NCI-H2196 (cell line): ENCODE measurements at regions not wholly inside any gene's neighbourhood (a gene's known extent, or its start where the extent isn't known, plus 50 kb on each side); places are given as distances from the start of the nearest gene placed in this dataset.

Source experiments
- DNase-seq: peaks from one replicate; lab custom pipeline; 2025; ENCODE audit not compliant: unreplicated experiment; lab: John Stamatoyannopoulos, UW

DNA sequence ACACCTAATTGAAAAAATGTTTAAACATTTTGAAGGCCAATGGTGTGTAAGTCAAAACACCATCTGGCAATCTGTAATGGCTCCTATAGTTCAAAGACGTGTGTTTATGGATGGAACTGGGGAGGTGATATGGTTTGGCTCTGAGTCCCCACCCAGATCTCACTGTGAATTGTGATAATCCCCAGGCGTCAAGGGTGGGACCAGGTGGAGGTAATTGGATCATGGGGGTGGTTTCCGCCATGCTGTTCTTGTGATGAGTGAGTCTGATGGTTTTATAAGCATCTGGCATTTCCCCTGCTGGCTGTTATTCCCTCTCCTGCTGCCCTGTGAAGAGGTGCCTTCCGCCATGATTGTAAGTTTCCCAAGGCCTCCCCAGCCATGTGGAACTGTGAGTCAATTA is 52.2 kb downstream of the ADRA2C start:
- no peak for DNase-seq

DNA sequence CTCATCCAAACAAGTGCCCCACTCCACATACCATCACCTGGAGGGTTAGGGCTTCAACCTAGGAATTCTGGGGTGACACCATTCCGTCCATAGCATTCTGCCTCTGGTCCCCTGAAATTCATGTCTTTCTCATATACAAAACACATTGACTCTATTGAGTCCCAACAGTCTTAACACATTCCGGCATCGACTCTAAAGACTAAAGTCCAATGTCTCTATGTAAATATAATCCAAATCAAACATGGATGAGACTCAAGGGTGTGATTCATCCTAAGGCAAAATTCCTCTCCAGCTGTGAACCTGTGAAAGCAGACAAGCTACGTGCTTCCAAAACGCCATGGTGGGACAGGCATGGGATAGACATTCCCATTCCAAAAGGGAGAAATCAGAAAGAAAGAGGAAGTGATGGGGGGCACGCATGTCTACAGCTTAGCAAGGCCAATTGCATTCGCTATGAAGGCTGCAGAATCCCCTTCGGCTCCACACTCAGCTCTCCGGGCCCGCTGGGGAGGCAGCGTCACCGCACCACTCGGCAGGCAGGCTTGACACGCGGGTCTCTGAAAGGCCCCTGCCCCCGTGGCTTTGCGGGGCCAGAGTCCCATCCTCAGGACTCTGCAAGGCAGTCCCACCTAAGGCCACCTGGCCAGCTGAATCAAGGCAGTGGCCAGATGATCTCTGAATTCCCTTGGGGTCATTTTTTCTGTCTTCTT is 53.2 kb downstream of the ADRA2C start:
- DNase-seq: no peak

GRCh38 chr4:3820016-3820805 is 54.0 kb downstream of the ADRA2C start:
- no peak for DNase-seq

- DNase-seq: no peak
Observed at GRCh38 chr4:3820806-3821579, 54.8 kb downstream of the ADRA2C start.

DNA sequence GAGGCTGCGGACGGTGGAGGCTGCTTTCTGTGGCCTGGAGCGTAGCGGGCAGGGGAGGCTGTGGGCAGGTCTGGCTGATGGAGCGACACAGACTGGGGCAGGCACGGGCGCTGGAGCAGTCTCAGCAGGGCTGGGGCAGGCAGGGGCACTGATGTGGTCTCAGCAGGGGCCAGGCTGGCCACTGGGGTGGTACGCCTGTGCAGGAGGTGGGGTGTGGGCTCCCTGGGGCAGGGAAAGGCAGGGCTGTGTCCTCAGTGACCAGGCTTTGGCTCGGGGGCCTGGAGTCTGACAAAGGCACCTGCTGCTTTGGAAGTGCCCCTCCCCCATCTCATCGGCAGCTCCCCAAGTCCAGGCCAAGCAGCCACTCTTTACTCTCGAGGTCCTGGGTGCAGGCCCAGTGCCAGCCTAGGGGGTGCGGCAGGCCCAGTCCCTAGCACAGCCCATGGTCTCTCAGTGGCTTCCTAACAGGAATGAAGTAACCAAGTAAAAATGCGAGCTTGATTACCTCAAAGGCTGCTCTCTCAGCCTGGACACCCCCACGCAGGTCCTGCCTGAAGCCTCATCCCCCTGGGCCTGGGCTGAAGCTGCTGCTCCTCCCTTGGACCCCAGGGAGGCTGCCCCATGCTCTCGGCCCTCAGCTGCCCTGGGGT is 55.5 kb downstream of the ADRA2C start:
- no peak for DNase-seq

- DNase-seq: no peak
Observed at GRCh38 chr4:3822230-3822947, 56.2 kb downstream of the ADRA2C start.

DNA sequence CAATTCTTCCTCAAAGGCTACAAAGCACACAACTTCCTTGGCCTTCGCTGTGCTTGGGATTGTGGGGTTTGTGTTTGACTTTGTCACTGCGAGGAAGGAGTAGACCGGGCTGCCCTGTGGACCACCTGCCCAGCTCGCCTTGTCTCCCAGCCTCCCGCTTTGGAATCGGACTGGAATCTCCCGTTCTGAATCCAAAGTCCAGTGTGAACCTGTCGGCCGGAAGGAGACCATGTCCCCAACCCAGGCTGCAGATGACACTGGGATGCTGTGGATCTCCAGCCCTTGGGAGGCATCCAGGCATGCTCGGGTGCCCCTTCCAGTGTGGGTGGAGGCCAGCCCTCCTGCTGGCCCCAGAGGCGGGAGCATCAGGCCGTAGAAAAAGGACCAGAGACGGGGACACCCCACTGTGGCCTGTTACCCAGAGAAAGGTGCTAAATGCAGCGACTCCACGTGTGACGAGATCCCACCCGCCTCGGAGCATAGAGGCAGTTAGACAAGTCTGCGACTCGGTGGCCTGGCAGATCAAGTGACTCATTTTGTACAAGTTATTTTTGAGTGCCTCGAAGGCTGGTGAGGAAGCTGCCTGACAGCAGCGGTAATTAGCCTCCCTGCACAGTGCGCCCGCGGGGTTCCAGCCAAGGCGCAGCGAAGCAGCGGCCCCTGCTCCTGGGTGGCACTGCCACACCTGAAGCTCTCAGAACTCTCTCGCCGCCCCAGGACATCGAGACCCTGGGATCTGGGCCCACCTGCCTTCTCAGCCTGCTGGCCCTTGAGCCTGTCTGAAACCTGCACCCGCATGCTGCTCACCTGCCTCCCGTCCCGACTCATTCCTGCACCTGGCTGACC is 57.5 kb downstream of the ADRA2C start:
- DNase-seq: no peak

DNA sequence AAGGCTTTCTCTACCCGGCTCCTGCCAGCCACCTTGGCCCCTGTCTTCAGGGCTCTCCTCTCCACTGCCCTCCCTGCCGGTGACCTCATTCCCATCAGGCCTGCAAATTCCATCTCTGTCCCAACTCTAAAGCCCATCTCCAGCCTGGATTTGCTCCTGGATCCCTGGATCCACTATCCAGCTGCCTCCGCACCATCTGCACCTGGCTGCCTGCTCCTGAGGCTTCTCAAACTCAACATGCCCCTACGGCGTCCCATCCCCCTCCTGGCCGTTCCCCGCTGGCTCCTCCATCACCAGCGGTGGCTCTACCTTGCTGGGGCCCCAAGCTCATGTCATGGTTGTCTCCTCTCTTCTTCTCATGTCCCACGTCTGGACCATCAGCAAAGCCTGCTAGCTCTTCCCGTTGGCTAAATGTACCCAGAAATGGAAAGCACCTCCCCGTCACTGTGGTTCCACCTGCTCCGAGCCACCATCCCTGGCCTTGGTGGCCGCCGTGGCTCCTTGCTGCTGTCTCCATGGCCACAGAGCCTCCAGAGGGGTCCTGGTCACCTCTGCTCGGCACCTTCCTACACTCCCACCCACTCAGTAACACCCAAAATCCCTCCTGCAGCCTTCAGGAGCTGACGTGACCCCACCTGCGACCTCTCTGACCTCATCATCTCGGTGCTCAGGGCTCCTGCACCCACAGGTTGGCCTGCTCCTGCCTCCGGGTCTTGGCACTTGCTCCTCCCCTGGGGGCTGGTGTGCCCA is 58.5 kb downstream of the ADRA2C start:
- DNase-seq: no peak

DNA sequence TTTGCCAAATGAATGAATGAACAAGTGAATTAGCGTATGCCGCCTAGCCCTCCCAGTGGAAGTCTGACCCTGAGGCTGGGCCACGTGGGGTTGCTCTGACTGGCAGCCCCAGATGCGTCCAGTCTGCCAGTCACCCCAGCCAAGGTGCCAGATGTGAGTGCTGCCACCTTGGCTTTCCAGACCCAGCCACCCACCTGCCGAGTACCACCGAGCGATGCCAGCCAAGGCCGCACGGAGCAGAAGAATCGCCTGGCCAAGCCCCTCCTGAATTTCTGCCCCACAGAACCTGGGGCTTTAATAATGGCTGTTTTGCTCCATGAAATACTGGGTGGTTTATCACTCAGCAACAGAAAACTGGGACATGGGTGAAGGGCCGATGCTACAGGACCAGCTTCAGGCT is 59.3 kb downstream of the ADRA2C start:
- no peak for DNase-seq

GRCh38 chr4:3826247-3827172 is 60.3 kb downstream of the ADRA2C start:
- no peak for DNase-seq

DNA sequence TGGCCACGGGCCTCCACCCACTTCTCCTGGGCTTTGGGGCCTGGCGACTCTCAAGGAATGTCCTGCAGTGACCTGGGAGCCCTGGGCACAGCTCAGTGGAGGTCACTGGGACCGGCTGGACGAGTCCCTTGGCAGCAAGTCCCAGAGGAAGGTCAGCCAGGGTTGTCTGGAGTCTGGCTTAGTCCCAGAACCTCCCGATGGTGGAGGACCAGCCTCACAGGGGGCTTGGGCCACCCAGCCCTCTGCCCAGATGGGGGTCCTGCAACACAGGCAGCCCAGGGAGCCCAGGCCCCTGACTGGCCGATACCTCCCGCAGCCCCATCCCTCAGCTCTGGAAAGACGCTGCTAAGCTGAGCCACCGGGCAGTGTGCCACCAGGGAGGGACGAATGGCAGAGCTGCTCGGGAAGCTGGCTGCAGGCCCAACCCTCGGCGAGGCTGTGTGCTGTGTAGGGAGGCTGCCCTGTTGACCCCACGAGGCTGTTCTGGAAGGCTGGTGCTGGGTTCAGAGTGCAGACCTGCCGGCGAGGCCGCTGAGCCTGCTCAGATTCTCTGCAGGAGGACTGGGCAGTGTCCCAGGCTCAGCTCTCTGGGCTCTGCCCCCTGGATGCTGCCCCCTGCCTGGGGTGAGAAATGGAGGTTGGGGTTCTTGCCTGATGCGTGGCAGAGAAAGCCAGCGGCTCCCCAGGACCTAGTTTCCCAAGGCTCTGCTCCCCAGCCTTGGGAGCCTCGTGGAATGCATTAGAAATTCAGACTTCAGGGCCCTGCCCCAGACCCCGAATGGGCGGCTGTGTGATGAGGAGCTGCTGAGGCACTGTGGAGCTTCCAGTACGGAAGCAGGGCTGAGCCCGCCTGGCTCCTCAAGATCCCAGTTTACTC is 61.7 kb downstream of the ADRA2C start:
- DNase-seq: peak; percentile 90

DNA sequence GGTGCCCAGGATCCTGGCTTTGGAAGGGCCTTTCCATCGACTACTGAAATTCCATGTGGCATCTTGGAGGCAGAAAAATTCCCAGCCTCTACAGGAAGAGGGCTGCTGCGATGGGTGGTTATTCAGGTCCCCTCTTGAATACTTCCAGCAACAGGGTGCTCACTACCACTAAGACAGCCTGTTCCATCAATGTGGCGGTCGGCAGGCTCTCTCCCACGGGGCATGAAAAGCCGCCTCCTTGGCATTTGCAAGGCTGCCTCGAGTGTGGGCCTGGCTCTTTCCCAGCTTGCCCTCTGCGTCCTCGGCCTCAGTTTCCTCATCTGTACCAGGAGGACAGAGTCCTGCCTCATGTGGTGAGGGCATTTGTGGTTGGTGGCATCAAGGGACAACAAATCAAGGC is 62.4 kb downstream of the ADRA2C start:
- DNase-seq: no peak

GRCh38 chr4:3829211-3829955 is 63.2 kb downstream of the ADRA2C start:
- DNase-seq: no peak

- no peak for DNase-seq
Observed at GRCh38 chr4:3829956-3830773, 64.0 kb downstream of the ADRA2C start.

DNA sequence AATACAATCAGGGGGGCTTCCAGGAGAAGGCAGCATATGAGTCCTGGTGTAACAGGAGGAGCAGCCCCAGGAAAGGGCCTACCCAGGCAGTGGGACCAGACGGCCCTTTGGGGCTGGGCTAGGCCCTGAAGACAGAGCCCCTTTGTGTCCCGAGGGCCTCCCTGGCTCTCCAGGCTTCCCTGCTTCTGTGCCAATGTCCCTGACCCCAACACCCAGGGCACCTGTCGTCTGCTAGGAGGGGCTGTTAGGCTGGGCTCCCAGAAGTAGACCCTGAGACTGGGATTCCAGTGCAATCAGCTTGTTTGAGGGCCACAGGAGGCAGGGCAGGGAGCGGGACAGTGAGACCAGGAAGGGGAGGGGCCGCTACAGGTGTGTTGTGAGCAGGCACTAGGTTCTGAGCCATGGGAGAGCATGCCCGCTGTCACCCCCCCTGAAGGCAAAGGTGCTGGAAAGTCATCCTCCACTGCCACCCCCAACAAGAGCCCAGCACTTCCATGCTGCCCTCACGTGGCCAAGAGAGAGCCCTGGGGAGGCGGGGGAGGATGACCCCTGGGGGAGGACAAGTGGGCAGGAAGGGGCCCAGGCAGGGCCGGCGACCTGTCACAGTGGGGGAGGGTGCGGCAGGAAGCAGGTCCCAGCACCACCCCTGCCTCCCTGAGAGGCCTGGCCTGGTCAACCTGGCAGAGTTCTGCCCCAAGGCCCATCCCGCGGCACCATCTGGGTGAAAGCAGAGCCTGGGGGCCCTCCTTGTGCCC is 64.8 kb downstream of the ADRA2C start:
- no peak for DNase-seq
